Psoas muscle (tissue), 7 donors: ENCODE measurements at regions not wholly inside any gene's neighbourhood (a gene's known extent, or its start where the extent isn't known, plus 50 kb on each side); places are given as distances from the start of the nearest gene placed in this dataset.

Experiments
- ATAC-seq, 4 donors: fragments of 200-7000 bp; cut with Tn5 transposase; one replicate each; pipeline ENCODE4 v1.9.1; 2020; ENCODE audit warnings: moderate library complexity in 3 of 4, mild to moderate bottlenecking in 2 of 4
- DNase-seq, 2 donors: peaks; one replicate each; pipeline ENCODE4 v3.0.0-alpha.2; 2020
- H3K27ac ChIP-seq: fragments of 200-600 bp; one replicate; pipeline ENCODE4 v1.8.0; 2022
- H3K27me3 ChIP-seq, 3 donors: fragments of 200-600 bp in 1 of 3; one replicate each; pipeline versions ENCODE4 v1.6.1 to v1.8.0; 2013 to 2022; ENCODE audit warnings: low read length in 2 of 3, mild to moderate bottlenecking in 2 of 3, moderate library complexity in 1 of 3; ENCODE audit not compliant: insufficient read depth in 3 of 3
- H3K36me3 ChIP-seq, 2 donors: fragments of 200-600 bp in 1 of 2; one replicate each; pipeline versions ENCODE4 v1.6.1 to v1.8.0; 2013 to 2022; ENCODE audit warnings: low read depth in 1 of 2, mild to moderate bottlenecking in 1 of 2, moderate library complexity in 1 of 2; ENCODE audit not compliant: insufficient read depth in 1 of 2
- H3K4me1 ChIP-seq: fragments of 200-600 bp; one replicate; pipeline ENCODE4 v1.8.0; 2022
- H3K4me3 ChIP-seq: fragments of 200-600 bp; one replicate; pipeline ENCODE4 v1.8.0; 2022; ENCODE audit warnings: mild to moderate bottlenecking
- H3K9me3 ChIP-seq: fragments of 200-600 bp; one replicate; pipeline ENCODE4 v1.8.0; 2022
- CTCF ChIP-seq: fragments of 200-600 bp; IDR thresholded peaks from one replicate; pipeline ENCODE4 v1.8.0; 2022; ENCODE audit warnings: antibody characterized with exemption
- WGBS, 3 donors: extraction: QIAGEN DNeasy Blood & Tissue Kit; methylation state at CpG; one replicate each; pipeline versions ENCODE4 v1.1.6 to v1.1.7; 2013; 5-methylcytosine and 5-hydroxymethylcytosine counted together
- intact Hi-C, 2 donors: fragments of 100-400 bp; cut with DNase I; formaldehyde crosslinking; loops; one replicate each; pipeline versions ENCODE4 v1.11.0 to v1.14.2; 2022
- donor health status: healthy with polysubstance abuse.
- donor health status: DM: no; HTN: no; CAD: no; lungs with moderate emphysema.
- donor health status: Bipolar disorder and iron deficiency.
- donor health status: healthy.
- donor health status: DM: yes; HTN: yes; CAD: no.
- donor health status: DM: no; HTN: no; CAD: no.
- donor health status: DM: yes; HTN: yes; CAD: no.

GRCh38 chr18:65498605-65499004 is 252.2 kb upstream of the CDH7 start:
- H3K27ac ChIP-seq, result no peak overlapping the region
- H3K4me3 ChIP-seq, result no peak overlapping the region
- no peaks in the 10 kb centered on the region for H3K27me3 ChIP-seq
- no peak for TF ChIP-seq CTCF
- intact Hi-C loops, result no loop called here
- H3K9me3 ChIP-seq, result no peaks in the 10 kb centered on the region
- ATAC-seq (no peak), DNase-seq (no peak)
- H3K36me3 ChIP-seq, result no peaks in the 10 kb centered on the region
- no peaks in the 10 kb centered on the region for H3K4me1 ChIP-seq

DNA sequence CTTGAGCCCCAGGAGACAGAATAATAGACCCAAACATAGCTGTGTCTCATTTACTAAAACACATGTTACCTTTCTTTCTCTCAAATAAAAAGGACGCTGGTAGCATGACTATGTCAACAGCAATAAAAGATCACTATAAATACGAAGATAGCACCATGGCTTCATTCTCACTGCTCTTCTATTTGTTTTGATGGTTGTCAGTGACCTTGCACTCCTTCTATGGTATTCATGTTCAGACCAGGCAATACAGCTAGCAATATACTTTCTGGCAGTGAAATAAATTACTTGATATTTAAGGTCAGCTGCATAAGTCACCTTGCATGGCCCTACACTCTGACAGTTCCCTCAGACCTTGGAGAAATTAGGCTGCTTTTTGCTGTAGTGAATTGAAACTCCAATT is 263.2 kb upstream of the CDH7 start:
- Histone ChIP-seq H3K4me3 (no peak overlapping the region), H3K36me3 (no peaks in the 10 kb centered on the region), H3K27ac (no peak overlapping the region), H3K4me1 (no peaks in the 10 kb centered on the region), H3K27me3 (no peaks in the 10 kb centered on the region), H3K9me3 (no peaks in the 10 kb centered on the region)
- TF ChIP-seq CTCF, result no peak
- ATAC-seq, result no peak
- DNase-seq, result no peak
- intact Hi-C loops, result no loop called here
- 11 to 34% (median 13%) methylated on average over 2 of the region's 2 CpGs for WGBS, 3 donors

DNA sequence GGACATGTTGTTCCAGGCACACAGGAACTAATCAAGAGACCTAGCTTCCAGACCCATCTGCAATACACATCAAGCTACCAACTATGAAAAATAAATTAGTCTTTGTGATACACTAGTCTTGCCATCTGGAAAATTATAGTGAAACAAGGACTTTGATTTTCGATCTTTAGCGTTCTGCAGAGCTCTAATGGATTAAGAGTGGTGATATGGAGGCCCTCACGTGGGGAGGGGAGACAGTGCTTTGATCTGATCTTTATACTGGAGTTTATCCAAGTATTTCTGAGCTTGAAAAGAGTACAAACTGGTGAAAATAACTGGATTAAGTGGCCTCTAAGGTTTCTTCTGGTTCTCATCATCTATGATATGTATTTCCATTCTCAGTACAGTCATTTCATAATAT is 273.4 kb upstream of the CDH7 start:
- Histone ChIP-seq H3K36me3 (no peaks in the 10 kb centered on the region), H3K4me1 (no peaks in the 10 kb centered on the region), H3K4me3 (no peak overlapping the region), H3K27ac (no peak overlapping the region), H3K27me3 (no peaks in the 10 kb centered on the region), H3K9me3 (no peaks in the 10 kb centered on the region)
- 27 to 29% (median 27%) methylated on average over 3 of the region's 3 CpGs for WGBS, 3 donors
- no peak for ATAC-seq
- TF ChIP-seq CTCF, result no peak
- no peak for DNase-seq
- intact Hi-C loops, result no loop called here

DNA sequence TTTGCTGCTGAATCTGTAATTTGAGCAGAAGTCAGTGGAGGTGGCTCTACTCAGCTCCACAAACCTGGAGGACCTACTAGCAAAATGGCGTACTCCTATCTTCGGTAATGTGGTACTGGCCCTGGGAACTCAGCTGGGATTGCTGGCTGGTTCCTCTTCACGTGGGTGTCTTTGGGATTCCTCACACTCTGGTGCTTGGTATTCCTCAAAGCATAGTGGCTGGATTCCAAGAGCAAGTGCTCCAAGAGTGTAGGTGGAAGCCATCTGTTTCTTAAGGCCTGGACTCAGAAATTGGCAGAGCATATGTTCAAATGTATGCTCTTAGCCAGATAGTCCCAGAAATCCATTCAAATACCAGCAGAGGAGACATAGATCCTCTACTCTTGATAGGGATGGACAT is 281.9 kb upstream of the CDH7 start:
- ATAC-seq (no peak), DNase-seq (no peak)

More for the DNA sequence above, 281.9 kb upstream of the CDH7 start:
- Histone ChIP-seq H3K4me1 (no peaks in the 10 kb centered on the region), H3K4me3 (no peak overlapping the region), H3K27me3 (no peaks in the 10 kb centered on the region), H3K27ac (no peak overlapping the region), H3K9me3 (no peaks in the 10 kb centered on the region), H3K36me3 (no peaks in the 10 kb centered on the region)
- WGBS, 3 donors, result 57 to 69% (median 65%) methylated on average over 3 of the region's 3 CpGs
- intact Hi-C loops, result no loop called here
- no peak for TF ChIP-seq CTCF
